OCI-LY1 (cell line): ENCODE measurements at regions not wholly inside any gene's neighbourhood (a gene's known extent, or its start where the extent isn't known, plus 50 kb on each side); places are given as distances from the start of the nearest gene placed in this dataset.

Source experiments
- H2AFZ ChIP-seq: fragments of 200-600 bp; sonication (generic), shearing (Covaris generic); 2 replicates; pipeline ENCODE4 v1.6.0; 2014; ENCODE audit warnings: antibody characterized with exemption, mild to moderate bottlenecking, low read length
- H3F3A ChIP-seq: fragments of 200-600 bp; sonication (generic), shearing (Covaris generic); 2 replicates; pipeline ENCODE4 v1.6.0; 2014; ENCODE audit warnings: mild to moderate bottlenecking, antibody characterized with exemption, low read length, moderate library complexity; ENCODE audit not compliant: insufficient read depth
- H3K27ac ChIP-seq: fragments of 200-600 bp; sonication (generic); 2 replicates; pipeline ENCODE4 v1.5.1; 2014; ENCODE audit warnings: low read length, mixed run types, mild to moderate bottlenecking, low read depth; ENCODE audit not compliant: poor library complexity, severe bottlenecking
- H3K27me3 ChIP-seq: fragments of 200-600 bp; sonication (generic); 2 replicates; pipeline ENCODE4 v1.6.0; 2014; ENCODE audit warnings: antibody characterized with exemption, mild to moderate bottlenecking, low read length, moderate library complexity; ENCODE audit not compliant: insufficient read depth
- H3K36me3 ChIP-seq: fragments of 200-600 bp; sonication (generic); 2 replicates; pipeline ENCODE4 v1.6.1; 2014; ENCODE audit warnings: mild to moderate bottlenecking, antibody characterized with exemption, low read length, moderate library complexity, mixed read lengths; ENCODE audit not compliant: insufficient read depth
- H3K4me1 ChIP-seq: fragments of 200-600 bp; sonication (generic); 2 replicates; pipeline ENCODE4 v1.5.1; 2014; ENCODE audit warnings: mild to moderate bottlenecking, low read length, moderate library complexity; ENCODE audit not compliant: insufficient read depth, severe bottlenecking
- H3K4me2 ChIP-seq: fragments of 200-600 bp; sonication (generic), shearing (Covaris generic); 2 replicates; pipeline ENCODE4 v1.6.1; 2014; ENCODE audit warnings: low read length
- H3K4me3 ChIP-seq: fragments of 200-600 bp; sonication (generic); 2 replicates; pipeline ENCODE4 v1.5.1; 2014; ENCODE audit warnings: low read length, low read depth, mild to moderate bottlenecking, mixed read lengths; ENCODE audit not compliant: poor library complexity, severe bottlenecking
- H3K79me2 ChIP-seq: fragments of 200-600 bp; shearing (Covaris generic); 2 replicates; pipeline ENCODE4 v1.6.1; 2016; ENCODE audit warnings: mixed run types, low read length, mixed read lengths; ENCODE audit not compliant: insufficient read depth
- H3K9ac ChIP-seq: fragments of 200-600 bp; sonication (generic), shearing (Covaris generic); 2 replicates; pipeline ENCODE4 v1.6.1; 2014; ENCODE audit warnings: mild to moderate bottlenecking, low read length, mixed read lengths
- H3K9me2 ChIP-seq: fragments of 200-600 bp; sonication (generic), shearing (Covaris generic); 2 replicates; pipeline ENCODE4 v1.6.1; 2014; ENCODE audit warnings: low read depth, mild to moderate bottlenecking, low read length, mixed read lengths
- H3K9me3 ChIP-seq: fragments of 200-600 bp; shearing (Covaris generic); 2 replicates; pipeline ENCODE4 v1.6.1; 2014; ENCODE audit warnings: low read length, mixed read lengths
- H4K20me1 ChIP-seq: fragments of 200-600 bp; sonication (generic), shearing (Covaris generic); 2 replicates; pipeline ENCODE4 v1.6.0; 2016; ENCODE audit warnings: mild to moderate bottlenecking, low read length; ENCODE audit not compliant: insufficient read depth
- CTCF ChIP-seq: fragments of 200-600 bp; sonication (generic), shearing (Covaris generic); IDR thresholded peaks from 2 replicates; pipeline ENCODE4 v1.5.1; 2017; ENCODE audit warnings: mild to moderate bottlenecking, antibody characterized with exemption, low read length, moderate library complexity, mixed read lengths
- EZH2 ChIP-seq: fragments of 200-600 bp; sonication (generic), shearing (Covaris generic); IDR thresholded peaks from 2 replicates; pipeline ENCODE4 v1.8.0; 2017; ENCODE audit warnings: borderline replicate concordance, mixed run types, mild to moderate bottlenecking, antibody characterized with exemption, low read length, moderate library complexity, mixed read lengths

- Histone ChIP-seq H3K36me3 (no peaks in the 10 kb centered on the region), H3K4me3 (no peak overlapping the region), H3K27ac (no peak overlapping the region), H3K27me3 (no peaks in the 10 kb centered on the region; the same call in 1 of the 2 replicates), H3K79me2 (no peaks in the 10 kb centered on the region), H4K20me1 (no peaks in the 10 kb centered on the region), H3F3A (no peaks in the 10 kb centered on the region), H3K4me1 (no peaks in the 10 kb centered on the region), H3K9me3 (no peaks in the 10 kb centered on the region), H3K9me2 (no peaks in the 10 kb centered on the region), H3K4me2 (no peak overlapping the region), H3K9ac (no peak overlapping the region), H2AFZ (no peak overlapping the region)
- TF ChIP-seq CTCF (no peak), EZH2 (no peak)
Observed at GRCh38 chr1:5571438-5571837, 420.8 kb downstream of the NPHP4 start.

DNA sequence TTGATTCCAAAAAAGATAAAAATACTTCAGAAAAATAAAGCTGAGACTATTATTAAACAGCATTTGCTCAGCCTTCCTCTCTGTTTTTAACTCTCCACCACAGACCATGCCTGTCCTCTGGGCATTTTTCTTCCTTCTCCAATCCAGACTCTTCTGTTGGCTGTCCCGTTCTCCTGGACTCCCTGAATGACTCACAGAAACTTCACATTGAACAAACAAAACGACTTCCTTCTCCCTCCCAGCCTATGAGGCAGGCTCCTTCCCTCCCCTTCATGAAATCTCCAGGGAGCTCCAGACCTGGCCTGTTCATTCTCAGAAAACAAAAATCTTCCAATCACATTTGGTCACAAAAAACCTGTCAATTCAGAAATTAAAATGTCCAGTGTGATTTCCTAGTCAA, 421.3 kb downstream of the NPHP4 start:
- Histone ChIP-seq H2AFZ (no peak overlapping the region), H3F3A (no peaks in the 10 kb centered on the region), H3K27me3 (no peaks in the 10 kb centered on the region; the same call in 1 of the 2 replicates), H3K9me2 (no peaks in the 10 kb centered on the region), H3K36me3 (no peaks in the 10 kb centered on the region), H3K9ac (no peak overlapping the region), H3K4me3 (no peak overlapping the region), H3K9me3 (no peaks in the 10 kb centered on the region), H3K4me2 (no peak overlapping the region), H3K27ac (no peak overlapping the region), H3K79me2 (no peaks in the 10 kb centered on the region), H3K4me1 (no peaks in the 10 kb centered on the region), H4K20me1 (no peaks in the 10 kb centered on the region)
- TF ChIP-seq EZH2 = no peak

- Histone ChIP-seq H3K4me3 (no peak overlapping the region), H3K9me2 (no peaks in the 10 kb centered on the region), H3F3A (no peaks in the 10 kb centered on the region), H3K9ac (no peak overlapping the region), H2AFZ (no peak overlapping the region), H4K20me1 (no peaks in the 10 kb centered on the region), H3K79me2 (no peaks in the 10 kb centered on the region), H3K4me2 (no peak overlapping the region), H3K27ac (no peak overlapping the region), H3K36me3 (no peaks in the 10 kb centered on the region), H3K27me3 (no peaks in the 10 kb centered on the region; the same call in 1 of the 2 replicates), H3K9me3 (no peaks in the 10 kb centered on the region), H3K4me1 (no peaks in the 10 kb centered on the region)
- no peak for TF ChIP-seq EZH2
Observed at GRCh38 chr1:5568321-5568720, 423.9 kb downstream of the NPHP4 start.

- H3K79me2 ChIP-seq = no peaks in the 10 kb centered on the region
- H3K4me1 ChIP-seq = no peaks in the 10 kb centered on the region
- H3K9me2 ChIP-seq = no peaks in the 10 kb centered on the region
- H3F3A ChIP-seq = no peaks in the 10 kb centered on the region
- H4K20me1 ChIP-seq = no peaks in the 10 kb centered on the region
- H3K4me3 ChIP-seq = no peak overlapping the region
- no peaks in the 10 kb centered on the region; the same call in 1 of the 2 replicates for H3K27me3 ChIP-seq
- H3K4me2 ChIP-seq = no peak overlapping the region
- no peak overlapping the region for H3K9ac ChIP-seq
- no peak overlapping the region for H2AFZ ChIP-seq
- H3K36me3 ChIP-seq = no peaks in the 10 kb centered on the region
- no peak for TF ChIP-seq EZH2
- no peak for TF ChIP-seq CTCF
- H3K9me3 ChIP-seq = no peaks in the 10 kb centered on the region
- no peak overlapping the region for H3K27ac ChIP-seq
Observed at GRCh38 chr1:5567839-5568238, 424.4 kb downstream of the NPHP4 start.
